Natural killer cell (primary cell): ENCODE measurements at regions not wholly inside any gene's neighbourhood (a gene's known extent, or its start where the extent isn't known, plus 50 kb on each side); places are given as distances from the start of the nearest gene placed in this dataset.

ENCODE experiments used
- ATAC-seq, 3 donors: fragments of 150-1000 bp in 2 of 3; fragments of 200-7000 bp in 1 of 3; cut with Tn5 transposase; 1 replicate in 1 of 3; 2 replicates in 2 of 3; pipeline ENCODE4 v1.10.0; 2021; ENCODE audit warnings: mild to moderate bottlenecking in 2 of 3, moderate library complexity in 2 of 3
- DNase-seq, 2 donors: peaks; one replicate each; pipeline versions ENCODE4 v3.0.0 to v3.0.0-alpha.2; 2013 to 2021; ENCODE audit warnings: mixed read lengths in 1 of 2
- H3K27ac ChIP-seq: one replicate; pipeline ENCODE4 v1.5.1; 2013; ENCODE audit warnings: mild to moderate bottlenecking, low read length
- H3K27me3 ChIP-seq: one replicate; pipeline ENCODE4 v1.6.1; 2013; ENCODE audit warnings: low read length; ENCODE audit not compliant: control insufficient read depth, insufficient read depth
- H3K36me3 ChIP-seq: one replicate; pipeline ENCODE4 v1.6.1; 2013; ENCODE audit warnings: low read length; ENCODE audit not compliant: control insufficient read depth, insufficient read depth
- H3K4me1 ChIP-seq: one replicate; pipeline ENCODE4 v1.6.1; 2013; ENCODE audit warnings: low read length; ENCODE audit not compliant: control insufficient read depth, insufficient read depth
- H3K4me3 ChIP-seq: one replicate; pipeline ENCODE4 v1.5.1; 2013; ENCODE audit warnings: low read length
- H3K9me3 ChIP-seq: one replicate; pipeline ENCODE4 v1.6.1; 2013; ENCODE audit warnings: low read length; ENCODE audit not compliant: control insufficient read depth, insufficient read depth
- H3K27ac Mint-ChIP-seq, 2 donors: one replicate each; pipeline ENCODE4 v1.8.0; 2022; ENCODE audit warnings: mild to moderate bottlenecking in 2 of 2, mixed read lengths in 2 of 2, moderate library complexity in 1 of 2
- H3K27me3 Mint-ChIP-seq, 2 donors: one replicate each; pipeline ENCODE4 v1.8.0; 2022; ENCODE audit warnings: low read depth in 2 of 2, mixed read lengths in 2 of 2
- H3K36me3 Mint-ChIP-seq: one replicate; pipeline ENCODE4 v1.8.0; 2022; ENCODE audit warnings: mixed read lengths
- H3K4me1 Mint-ChIP-seq, 2 donors: one replicate each; pipeline ENCODE4 v1.8.0; 2022; ENCODE audit warnings: mixed read lengths in 2 of 2
- H3K4me3 Mint-ChIP-seq: one replicate; pipeline ENCODE4 v1.8.0; 2022; ENCODE audit warnings: mild to moderate bottlenecking, moderate library complexity, mixed read lengths
- H3K9me3 Mint-ChIP-seq, 2 donors: one replicate each; pipeline ENCODE4 v1.8.0; 2022; ENCODE audit warnings: mixed read lengths in 2 of 2
- WGBS: methylation state at CpG from one replicate; pipeline ENCODE4 v1.1.7; 2013; ENCODE audit warnings: missing lambda C conversion rate; ENCODE audit not compliant: insufficient coverage; 5-methylcytosine and 5-hydroxymethylcytosine counted together
- intact Hi-C: fragments of 100-400 bp; cut with micrococcal nuclease; formaldehyde crosslinking; loops from one replicate; pipeline ENCODE4 v1.14.2; 2022
- TF ChIP-seq, protein P1 (sequence below): fragments of 200-600 bp; IDR thresholded peaks from one replicate; pipeline ENCODE4 v1.8.0; 2022; ENCODE audit warnings: antibody characterized with exemption

DNA sequence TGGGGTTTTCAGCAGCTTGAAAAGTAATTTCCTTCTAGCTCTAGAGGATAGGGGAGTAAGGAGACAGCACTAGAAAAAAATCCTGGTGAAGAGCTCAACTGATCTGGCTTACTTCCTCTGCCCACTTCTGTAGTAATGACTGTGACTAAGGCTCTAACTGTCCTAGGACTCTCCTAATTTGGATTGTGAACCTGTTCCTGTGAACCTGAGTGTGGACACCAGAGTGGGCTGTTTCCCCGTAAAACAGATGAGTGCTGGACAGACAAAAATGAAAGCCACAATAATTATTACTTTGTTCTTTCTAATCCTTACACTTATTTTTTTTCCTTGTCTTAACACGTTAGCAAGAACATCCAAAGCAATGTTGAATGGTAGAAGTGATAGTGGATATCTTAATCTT lies 154.1 kb downstream of the AASDHPPT start:
- Histone ChIP-seq H3K4me1 (no peaks in the 10 kb centered on the region), H3K9me3 (no peaks in the 10 kb centered on the region), H3K4me3 (no peak overlapping the region), H3K27me3 (no peaks in the 10 kb centered on the region), H3K36me3 (no peaks in the 10 kb centered on the region), H3K27ac (no peak overlapping the region)
- Mint-ChIP-seq H3K27me3 (no peaks in the 10 kb centered on the region), H3K9me3 (peaks cover 7 to 23% of the 10 kb centered on the region in 2 donors), H3K4me3 (no peak overlapping the region), H3K27ac (no peak overlapping the region), H3K4me1 (no peaks in the 10 kb centered on the region), H3K36me3 (peaks cover 5% of the 10 kb centered on the region)
- ATAC-seq (no peak), DNase-seq (no peak)
- WGBS = no CpG with 5 or more reads among the region's 2 CpGs
- TF ChIP-seq, protein P1, sequence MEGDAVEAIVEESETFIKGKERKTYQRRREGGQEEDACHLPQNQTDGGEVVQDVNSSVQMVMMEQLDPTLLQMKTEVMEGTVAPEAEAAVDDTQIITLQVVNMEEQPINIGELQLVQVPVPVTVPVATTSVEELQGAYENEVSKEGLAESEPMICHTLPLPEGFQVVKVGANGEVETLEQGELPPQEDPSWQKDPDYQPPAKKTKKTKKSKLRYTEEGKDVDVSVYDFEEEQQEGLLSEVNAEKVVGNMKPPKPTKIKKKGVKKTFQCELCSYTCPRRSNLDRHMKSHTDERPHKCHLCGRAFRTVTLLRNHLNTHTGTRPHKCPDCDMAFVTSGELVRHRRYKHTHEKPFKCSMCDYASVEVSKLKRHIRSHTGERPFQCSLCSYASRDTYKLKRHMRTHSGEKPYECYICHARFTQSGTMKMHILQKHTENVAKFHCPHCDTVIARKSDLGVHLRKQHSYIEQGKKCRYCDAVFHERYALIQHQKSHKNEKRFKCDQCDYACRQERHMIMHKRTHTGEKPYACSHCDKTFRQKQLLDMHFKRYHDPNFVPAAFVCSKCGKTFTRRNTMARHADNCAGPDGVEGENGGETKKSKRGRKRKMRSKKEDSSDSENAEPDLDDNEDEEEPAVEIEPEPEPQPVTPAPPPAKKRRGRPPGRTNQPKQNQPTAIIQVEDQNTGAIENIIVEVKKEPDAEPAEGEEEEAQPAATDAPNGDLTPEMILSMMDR = no peak
- intact Hi-C loops = no loop called here

- TF ChIP-seq, protein P1 = no peak
- DNase-seq = no peak
- H3K27me3 Mint-ChIP-seq = no peaks in the 10 kb centered on the region
Observed at GRCh38 chr11:106233191-106233590, 155.7 kb downstream of the AASDHPPT start.

DNA sequence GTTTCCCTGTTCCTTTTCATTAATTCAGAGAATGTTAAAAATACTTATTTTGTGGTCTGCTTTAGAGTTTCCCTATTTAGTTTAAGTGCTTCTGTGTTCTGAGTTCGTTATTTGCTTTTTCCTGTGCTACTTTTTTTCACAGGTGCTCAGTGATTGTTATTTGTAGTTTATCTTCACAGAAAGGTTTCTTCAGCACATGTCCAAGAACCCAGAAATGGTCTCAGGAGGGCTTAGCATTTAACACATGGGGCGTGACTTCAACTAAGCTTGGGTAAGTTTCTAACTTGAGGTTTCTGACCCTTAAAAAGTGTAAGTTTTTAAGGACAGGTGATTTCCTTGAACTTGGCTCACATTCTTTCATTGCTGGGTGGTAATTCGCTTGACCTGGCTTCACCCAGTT lies 157.3 kb downstream of the AASDHPPT start:
- ATAC-seq (no peak), DNase-seq (no peak)
- H3K4me3 ChIP-seq = no peak overlapping the region
- no peak overlapping the region for H3K27ac Mint-ChIP-seq
- no peaks in the 10 kb centered on the region for H3K4me1 Mint-ChIP-seq
- TF ChIP-seq, protein P1 = no peak
- H3K9me3 ChIP-seq = no peaks in the 10 kb centered on the region
- H3K36me3 Mint-ChIP-seq = peaks cover 5% of the 10 kb centered on the region
- H3K27me3 ChIP-seq = no peaks in the 10 kb centered on the region
- H3K27me3 Mint-ChIP-seq = no peaks in the 10 kb centered on the region
- no peak overlapping the region for H3K4me3 Mint-ChIP-seq
- H3K27ac ChIP-seq = no peak overlapping the region
- intact Hi-C loops = no loop called here
- 72% methylated on average over 3 of the region's 3 CpGs for WGBS
- H3K36me3 ChIP-seq = no peaks in the 10 kb centered on the region
- no peaks in the 10 kb centered on the region for H3K4me1 ChIP-seq
- peaks cover 2 to 14% of the 10 kb centered on the region in 2 donors for H3K9me3 Mint-ChIP-seq

More at GRCh38 chr11:106233191-106233590, 155.7 kb downstream of the AASDHPPT start:
- Mint-ChIP-seq H3K4me1 (no peaks in the 10 kb centered on the region), H3K36me3 (peaks cover 5% of the 10 kb centered on the region), H3K27ac (no peak overlapping the region), H3K9me3 (peaks cover 5 to 15% of the 10 kb centered on the region in 2 donors), H3K4me3 (no peak overlapping the region)
- intact Hi-C loops = no loop called here
- Histone ChIP-seq H3K4me1 (no peaks in the 10 kb centered on the region), H3K9me3 (no peaks in the 10 kb centered on the region), H3K4me3 (no peak overlapping the region), H3K27me3 (no peaks in the 10 kb centered on the region), H3K36me3 (no peaks in the 10 kb centered on the region), H3K27ac (no peak overlapping the region)
- ATAC-seq = no peak
- no CpG with 5 or more reads among the region's 1 CpG for WGBS

DNA sequence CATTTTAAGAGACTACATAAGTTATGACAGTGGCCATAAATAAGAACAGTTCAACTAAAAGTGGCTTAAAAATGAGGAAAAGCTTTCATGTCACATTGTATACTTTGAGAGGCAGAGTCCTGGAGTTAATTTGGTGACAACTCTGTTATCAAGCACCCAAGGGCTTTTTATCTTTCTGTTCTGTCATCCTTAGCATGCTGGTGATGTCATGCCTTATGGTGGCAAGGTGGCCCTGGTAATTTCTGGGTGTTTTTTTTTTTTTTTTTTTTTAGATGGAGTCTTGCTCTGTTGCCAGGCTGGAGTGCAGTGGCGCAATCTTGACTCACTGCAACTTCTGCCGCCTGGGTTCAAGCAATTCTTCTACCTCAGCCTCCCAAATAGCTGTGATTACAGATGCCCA lies 158.8 kb downstream of the AASDHPPT start:
- Histone ChIP-seq H3K9me3 (no peaks in the 10 kb centered on the region), H3K4me1 (no peaks in the 10 kb centered on the region), H3K27me3 (no peaks in the 10 kb centered on the region), H3K4me3 (no peak overlapping the region), H3K36me3 (no peaks in the 10 kb centered on the region), H3K27ac (no peak overlapping the region)
- Mint-ChIP-seq H3K4me3 (no peak overlapping the region), H3K27ac (no peak overlapping the region), H3K4me1 (no peaks in the 10 kb centered on the region), H3K9me3 (peaks cover 3 to 14% of the 10 kb centered on the region in 2 donors), H3K36me3 (no peaks in the 10 kb centered on the region), H3K27me3 (no peaks in the 10 kb centered on the region)
- ATAC-seq (no peak), DNase-seq (no peak)
- intact Hi-C loops = no loop called here
- WGBS = 100% methylated on average over 1 of the region's 2 CpGs
- TF ChIP-seq, protein P1 = no peak
